AG10803 (cell line): ENCODE measurements at regions not wholly inside any gene's neighbourhood (a gene's known extent, or its start where the extent isn't known, plus 50 kb on each side); places are given as distances from the start of the nearest gene placed in this dataset.
"Not testable (repeated sequence)": the region's sequence is repeated elsewhere in the genome, so short reads cannot be mapped to it uniquely, and the experiment has no call there.

Source experiments
- DNase-seq: peaks from one replicate; pipeline ENCODE4 v3.0.0; 2010; ENCODE audit warnings: low read depth
- H3K4me3 ChIP-seq: 2 replicates; pipeline ENCODE4 v1.5.1; 2011; ENCODE audit warnings: mild to moderate bottlenecking, low read length, control low read depth
- TF ChIP-seq, protein P1 (sequence below): conservative IDR thresholded peaks from 2 replicates; pipeline ENCODE4 v1.5.1; 2011; ENCODE audit warnings: mild to moderate bottlenecking, low read length, control low read depth, inconsistent platforms

DNA sequence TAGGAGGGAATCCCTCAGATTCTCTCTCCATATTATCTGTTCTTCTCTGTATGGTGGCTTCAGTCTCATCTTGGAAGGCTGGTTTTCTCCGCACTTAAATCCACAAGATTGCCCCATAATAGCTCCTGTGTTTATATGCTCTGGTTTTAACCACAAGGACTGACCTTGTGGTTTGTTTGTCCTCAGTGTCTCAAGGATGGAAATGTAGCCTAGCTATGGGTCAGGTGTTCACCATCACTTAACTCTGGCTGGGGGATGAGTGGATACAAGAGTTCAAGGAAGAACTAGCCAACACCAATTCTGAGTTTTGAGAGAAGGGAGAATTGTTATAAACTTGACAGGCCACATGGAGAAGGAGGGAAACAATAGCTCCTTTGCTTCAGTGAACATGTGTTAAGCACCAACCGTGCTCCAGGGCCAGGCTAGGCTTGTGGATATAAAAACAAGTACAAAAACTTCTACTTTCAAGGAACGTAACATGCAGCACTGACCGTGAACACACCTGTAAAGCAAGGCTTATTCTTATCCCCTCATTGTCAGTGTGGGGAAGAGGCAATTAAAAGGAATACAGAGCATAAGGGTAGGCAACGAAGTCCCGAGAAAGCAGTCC is 75.6 kb upstream of the VLDLR start:
- peak; percentile 2 for DNase-seq
- H3K4me3 ChIP-seq: no peak overlapping the region
- TF ChIP-seq, protein P1, sequence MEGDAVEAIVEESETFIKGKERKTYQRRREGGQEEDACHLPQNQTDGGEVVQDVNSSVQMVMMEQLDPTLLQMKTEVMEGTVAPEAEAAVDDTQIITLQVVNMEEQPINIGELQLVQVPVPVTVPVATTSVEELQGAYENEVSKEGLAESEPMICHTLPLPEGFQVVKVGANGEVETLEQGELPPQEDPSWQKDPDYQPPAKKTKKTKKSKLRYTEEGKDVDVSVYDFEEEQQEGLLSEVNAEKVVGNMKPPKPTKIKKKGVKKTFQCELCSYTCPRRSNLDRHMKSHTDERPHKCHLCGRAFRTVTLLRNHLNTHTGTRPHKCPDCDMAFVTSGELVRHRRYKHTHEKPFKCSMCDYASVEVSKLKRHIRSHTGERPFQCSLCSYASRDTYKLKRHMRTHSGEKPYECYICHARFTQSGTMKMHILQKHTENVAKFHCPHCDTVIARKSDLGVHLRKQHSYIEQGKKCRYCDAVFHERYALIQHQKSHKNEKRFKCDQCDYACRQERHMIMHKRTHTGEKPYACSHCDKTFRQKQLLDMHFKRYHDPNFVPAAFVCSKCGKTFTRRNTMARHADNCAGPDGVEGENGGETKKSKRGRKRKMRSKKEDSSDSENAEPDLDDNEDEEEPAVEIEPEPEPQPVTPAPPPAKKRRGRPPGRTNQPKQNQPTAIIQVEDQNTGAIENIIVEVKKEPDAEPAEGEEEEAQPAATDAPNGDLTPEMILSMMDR: no peak

DNA sequence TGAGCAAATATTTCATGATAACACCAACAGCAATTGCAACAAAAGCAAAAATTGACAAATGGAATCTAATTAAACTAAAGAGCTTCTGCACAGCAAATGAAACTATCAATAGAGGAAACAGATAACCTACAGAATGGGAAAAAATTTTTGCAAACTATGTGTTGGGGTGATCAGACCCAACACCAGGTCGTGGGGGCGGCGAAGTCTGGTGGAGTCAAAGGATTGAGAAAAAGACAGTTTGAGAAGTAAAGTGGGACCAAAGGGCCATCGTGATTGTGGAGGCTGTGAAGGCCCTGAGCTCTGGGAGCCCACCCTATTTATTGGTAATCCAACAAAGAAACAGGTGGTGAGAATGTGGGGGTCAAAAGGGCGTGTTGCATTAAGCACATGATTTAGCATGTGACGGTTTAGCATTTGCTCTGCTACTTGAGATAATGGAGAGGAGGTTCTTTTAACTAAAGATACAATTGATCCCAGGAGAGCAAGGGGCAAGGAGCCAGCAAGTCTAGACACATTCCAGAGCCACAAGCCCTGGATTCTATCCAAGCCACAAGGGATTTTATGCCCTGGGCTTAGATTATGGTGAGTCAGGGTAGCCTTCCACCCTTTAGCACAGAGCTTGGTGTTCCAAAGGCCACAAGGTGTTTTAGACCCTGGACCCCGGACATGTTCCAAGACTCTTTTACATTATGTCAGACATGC is 65.5 kb upstream of the VLDLR start:
- not testable (repeated sequence) for H3K4me3 ChIP-seq
- DNase-seq: peak; percentile 55

DNA sequence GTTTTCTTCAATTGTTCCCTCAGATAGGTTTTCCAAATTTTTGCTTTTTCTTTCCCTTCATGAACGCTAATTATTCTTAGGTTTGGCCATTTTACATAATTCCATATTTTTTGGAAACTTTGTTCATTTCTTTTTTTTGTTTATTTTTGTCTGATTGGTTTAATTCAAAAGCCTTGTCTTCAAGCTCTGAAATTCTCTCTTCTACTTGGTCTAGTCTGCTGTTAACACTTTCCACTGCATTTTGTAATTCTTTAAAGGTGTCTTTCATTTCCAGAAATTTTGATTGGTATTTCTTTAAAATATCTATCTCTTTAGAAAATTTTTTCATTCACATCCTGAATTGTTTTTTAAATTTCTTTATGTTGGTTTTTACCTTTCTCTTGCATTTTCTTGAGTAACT is 63.9 kb upstream of the VLDLR start:
- DNase-seq: no peak
- TF ChIP-seq, protein P1: no peak
- H3K4me3 ChIP-seq: no peak overlapping the region

DNA sequence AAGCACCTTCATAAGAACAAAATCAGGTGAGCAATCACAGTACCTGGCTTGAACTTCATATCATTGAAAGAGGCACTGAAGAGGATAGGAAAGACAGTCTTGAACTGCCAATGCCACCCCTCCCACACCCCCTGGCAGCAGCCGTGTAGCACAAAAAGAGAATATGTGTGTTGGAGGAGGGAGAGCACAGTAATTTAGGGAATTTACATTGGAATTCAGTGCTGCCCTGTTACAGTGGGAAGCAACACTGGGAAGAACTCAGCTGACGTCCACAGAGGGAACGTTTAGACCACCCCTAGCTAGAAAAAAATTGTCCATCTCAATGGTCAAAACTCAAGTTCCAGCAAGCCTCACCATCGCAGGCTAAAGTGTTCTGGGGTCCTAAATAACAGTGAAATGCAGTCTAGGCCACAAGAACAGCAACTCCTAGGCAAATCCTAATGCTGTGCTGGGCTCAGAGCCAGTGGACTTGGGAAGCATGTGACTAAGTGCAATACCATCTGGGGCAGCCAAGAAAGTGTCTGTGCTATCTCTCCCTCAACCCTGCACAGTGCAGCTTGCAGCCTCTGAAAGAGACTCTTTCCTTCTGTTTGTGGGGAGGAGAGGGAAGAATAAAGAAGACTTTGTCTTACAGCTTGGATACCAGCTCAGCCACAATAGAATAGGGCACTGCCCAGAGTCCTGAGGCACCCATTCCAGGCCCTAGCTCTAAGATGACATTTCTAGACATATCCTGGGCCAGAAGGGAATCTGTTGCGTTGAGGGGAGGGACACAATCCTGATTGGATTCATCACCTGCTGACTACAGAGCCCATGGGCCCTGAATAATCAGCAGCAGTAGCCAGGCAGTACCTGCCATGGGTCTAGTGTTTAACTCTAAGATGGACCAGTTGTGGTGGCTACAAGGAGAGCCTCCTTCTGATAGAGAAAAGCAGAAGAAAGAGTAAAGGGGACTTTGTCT is 62.1 kb upstream of the VLDLR start:
- H3K4me3 ChIP-seq: no peak overlapping the region
- peak; percentile 95 for DNase-seq
- TF ChIP-seq, protein P1: no peak

DNA sequence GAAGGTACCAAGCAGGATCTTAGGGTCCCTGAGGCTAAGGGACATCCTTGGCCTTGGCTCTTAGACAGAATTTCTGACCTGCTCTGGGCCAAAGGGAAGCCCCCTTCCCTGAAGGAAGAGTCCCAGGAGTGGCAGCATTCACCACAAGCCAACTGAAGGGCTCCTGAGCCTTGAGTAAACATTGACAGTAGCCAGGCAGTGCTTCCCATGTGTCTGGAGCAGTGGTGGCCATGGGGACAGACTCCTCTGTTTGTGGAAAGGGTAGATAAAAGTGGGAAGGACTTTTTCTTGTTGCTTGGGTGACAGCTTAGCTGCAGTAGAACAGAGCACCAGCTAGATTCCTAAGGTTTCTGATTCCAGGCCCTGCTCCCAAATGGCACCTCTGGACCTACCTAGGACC is 61.4 kb upstream of the VLDLR start:
- TF ChIP-seq, protein P1: no peak
- H3K4me3 ChIP-seq: no peak overlapping the region
- no peak for DNase-seq

DNA sequence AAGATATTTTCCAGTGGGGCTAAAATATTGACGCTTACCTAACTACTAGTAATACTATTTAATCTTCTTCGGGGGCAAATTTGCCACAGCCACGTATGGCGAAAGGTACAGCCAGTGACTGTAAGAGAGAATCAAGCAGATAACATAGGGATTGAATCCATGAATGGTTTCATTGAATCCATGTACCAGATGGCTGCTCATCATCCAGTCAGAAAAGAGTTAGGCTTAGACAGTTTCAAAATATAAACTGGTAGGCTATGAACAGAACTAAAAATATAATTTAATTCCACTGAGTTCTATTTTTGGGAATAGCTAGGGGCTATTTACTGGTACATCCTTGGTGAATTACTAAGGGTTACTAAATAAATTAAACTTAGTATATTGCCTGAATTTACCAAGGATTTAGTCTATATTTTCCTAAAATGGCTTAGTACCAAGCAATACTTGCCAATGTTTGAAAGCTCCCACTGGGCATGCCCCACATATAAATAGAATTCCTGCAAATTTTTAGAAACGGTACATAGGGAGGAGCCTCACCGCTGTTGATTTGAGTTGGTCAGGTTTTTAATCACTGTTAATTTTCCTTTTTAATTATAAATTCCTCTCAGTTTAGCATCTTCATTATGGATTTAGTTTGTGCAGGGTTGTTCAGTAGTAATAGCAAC is 55.8 kb upstream of the VLDLR start:
- TF ChIP-seq, protein P1: no peak
- no peak for DNase-seq
- H3K4me3 ChIP-seq: no peak overlapping the region

DNA sequence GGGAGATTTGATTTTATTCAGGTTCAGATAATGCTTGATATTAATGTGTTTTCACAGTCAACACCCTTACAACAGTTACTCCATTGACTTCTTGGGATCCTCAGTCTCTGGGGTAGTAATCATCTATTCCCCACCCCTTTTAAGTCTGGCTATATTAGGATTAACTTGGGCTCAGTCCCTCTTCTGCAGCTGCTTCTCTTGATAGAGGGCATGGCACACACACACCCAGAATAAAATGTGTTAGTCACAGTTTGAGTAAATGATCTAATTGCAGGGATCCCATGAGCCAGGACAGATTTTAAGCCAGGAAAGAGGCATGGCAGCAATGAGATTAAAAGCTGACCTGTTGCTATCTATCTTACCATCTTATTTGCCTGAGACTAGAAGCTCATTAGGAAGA is 53.7 kb upstream of the VLDLR start:
- TF ChIP-seq, protein P1: no peak
- no peak overlapping the region for H3K4me3 ChIP-seq
- peak; percentile 8 for DNase-seq
